Uterus (tissue), 2 donors: ENCODE measurements at regions not wholly inside any gene's neighbourhood (a gene's known extent, or its start where the extent isn't known, plus 50 kb on each side); places are given as distances from the start of the nearest gene placed in this dataset.

ENCODE experiments used
- POLR2A ChIP-seq, 2 donors: fragments of 450-650 bp; IDR thresholded peaks; one replicate each; pipeline ENCODE4 v1.6.1; 2016; ENCODE audit warnings: antibody characterized with exemption in 2 of 2, mild to moderate bottlenecking in 1 of 2, moderate library complexity in 1 of 2
- TF ChIP-seq, protein P1 (sequence below), 4 experiments: fragments of 200-600 bp in 2 of 4; fragments of 450-650 bp in 2 of 4; sonication (generic) in 2 of 4; IDR thresholded peaks; one replicate each; pipeline ENCODE4 v1.5.1; 2016 to 2019; ENCODE audit warnings: antibody characterized with exemption in 4 of 4, mild to moderate bottlenecking in 2 of 4, moderate library complexity in 1 of 4

DNA sequence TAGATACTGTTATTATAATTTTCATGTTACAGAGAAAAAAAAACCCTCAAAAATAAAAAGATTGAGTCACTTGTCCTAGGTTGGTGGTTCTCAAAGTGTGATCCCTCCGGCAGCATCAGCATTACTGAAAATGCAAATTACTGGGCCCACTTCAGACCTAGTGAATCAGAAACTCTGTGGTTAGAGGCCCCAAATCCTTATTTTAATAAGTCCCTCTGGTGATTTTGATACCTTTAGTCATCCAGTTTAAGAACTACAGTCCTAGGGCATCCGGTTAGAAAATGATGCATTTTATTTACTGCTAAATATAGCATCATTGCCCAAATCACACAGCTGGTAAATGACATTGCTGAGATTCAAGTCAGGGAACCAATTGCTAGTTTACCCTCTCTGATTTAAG, 203.7 kb upstream of the RUNX1 start:
- TF ChIP-seq POLR2A (IDR thresholded peaks at IDR 0.05) = no peak
- TF ChIP-seq, protein P1, sequence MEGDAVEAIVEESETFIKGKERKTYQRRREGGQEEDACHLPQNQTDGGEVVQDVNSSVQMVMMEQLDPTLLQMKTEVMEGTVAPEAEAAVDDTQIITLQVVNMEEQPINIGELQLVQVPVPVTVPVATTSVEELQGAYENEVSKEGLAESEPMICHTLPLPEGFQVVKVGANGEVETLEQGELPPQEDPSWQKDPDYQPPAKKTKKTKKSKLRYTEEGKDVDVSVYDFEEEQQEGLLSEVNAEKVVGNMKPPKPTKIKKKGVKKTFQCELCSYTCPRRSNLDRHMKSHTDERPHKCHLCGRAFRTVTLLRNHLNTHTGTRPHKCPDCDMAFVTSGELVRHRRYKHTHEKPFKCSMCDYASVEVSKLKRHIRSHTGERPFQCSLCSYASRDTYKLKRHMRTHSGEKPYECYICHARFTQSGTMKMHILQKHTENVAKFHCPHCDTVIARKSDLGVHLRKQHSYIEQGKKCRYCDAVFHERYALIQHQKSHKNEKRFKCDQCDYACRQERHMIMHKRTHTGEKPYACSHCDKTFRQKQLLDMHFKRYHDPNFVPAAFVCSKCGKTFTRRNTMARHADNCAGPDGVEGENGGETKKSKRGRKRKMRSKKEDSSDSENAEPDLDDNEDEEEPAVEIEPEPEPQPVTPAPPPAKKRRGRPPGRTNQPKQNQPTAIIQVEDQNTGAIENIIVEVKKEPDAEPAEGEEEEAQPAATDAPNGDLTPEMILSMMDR (IDR thresholded peaks at IDR 0.05) = no peak
